Stimulated activated naive CD8-positive, alpha-beta T cell treated with anti-CD3 and anti-CD28 coated beads, Interleukin-15, Interleukin-2, amounts not matched to agents 100 U/mL and 50 U/mL, for 24 hours (primary cell): ENCODE measurements at regions not wholly inside any gene's neighbourhood (a gene's known extent, or its start where the extent isn't known, plus 50 kb on each side); places are given as distances from the start of the nearest gene placed in this dataset.

ENCODE experiments used
- ATAC-seq: fragments of 150-1000 bp; cut with Tn5 transposase; one replicate; pipeline ENCODE4 v1.10.0; 2021
- DNase-seq: peaks from one replicate; pipeline ENCODE4 v3.0.0; 2021

- no peak for ATAC-seq
- no peak for DNase-seq
Measured at GRCh38 chr21:19246018-19246417, 842.4 kb upstream of the TMPRSS15 start.

GRCh38 chr21:19256934-19257660, 853.5 kb upstream of the TMPRSS15 start:
- DNase-seq (no peak), ATAC-seq (no peak)

- ATAC-seq (no peak), DNase-seq (no peak)
Measured at GRCh38 chr21:19261731-19262376, 858.3 kb upstream of the TMPRSS15 start.

- ATAC-seq (no peak), DNase-seq (no peak)
Measured at GRCh38 chr21:19266636-19267035, 863.1 kb upstream of the TMPRSS15 start.

GRCh38 chr21:19268686-19269085, 865.1 kb upstream of the TMPRSS15 start:
- DNase-seq = no peak
- no peak for ATAC-seq

GRCh38 chr21:19275065-19275464, 871.5 kb upstream of the TMPRSS15 start:
- DNase-seq (no peak), ATAC-seq (no peak)

GRCh38 chr21:19276665-19277064, 873.1 kb upstream of the TMPRSS15 start:
- ATAC-seq (no peak), DNase-seq (no peak)

- DNase-seq (no peak), ATAC-seq (no peak)
Measured at GRCh38 chr21:19286876-19287275, 883.3 kb upstream of the TMPRSS15 start.

GRCh38 chr21:19290328-19290727, 886.7 kb upstream of the TMPRSS15 start:
- no peak for ATAC-seq
- no peak for DNase-seq

- no peak for ATAC-seq
- no peak for DNase-seq
Measured at GRCh38 chr21:19320291-19320690, 916.7 kb upstream of the TMPRSS15 start.

GRCh38 chr21:19321688-19322087, 918.1 kb upstream of the TMPRSS15 start:
- no peak for ATAC-seq

GRCh38 chr21:19322360-19322759, 918.8 kb upstream of the TMPRSS15 start:
- ATAC-seq = no peak
- DNase-seq = no peak

More at GRCh38 chr21:19321688-19322087, 918.1 kb upstream of the TMPRSS15 start:
- no peak for DNase-seq

GRCh38 chr21:19326531-19327319, 923.1 kb upstream of the TMPRSS15 start:
- ATAC-seq = no peak
- no peak for DNase-seq

GRCh38 chr21:19328954-19329353, 925.4 kb upstream of the TMPRSS15 start:
- no peak for DNase-seq
- ATAC-seq = no peak

- no peak for ATAC-seq
- DNase-seq = no peak
Measured at GRCh38 chr21:19340303-19340702, 936.7 kb upstream of the TMPRSS15 start.

GRCh38 chr21:19340954-19341353, 937.4 kb upstream of the TMPRSS15 start:
- no peak for ATAC-seq
- no peak for DNase-seq

GRCh38 chr21:19343711-19344110, 940.1 kb upstream of the TMPRSS15 start:
- DNase-seq = no peak
- ATAC-seq = no peak

GRCh38 chr21:19350286-19350685, 946.7 kb upstream of the TMPRSS15 start:
- DNase-seq (no peak), ATAC-seq (no peak)

GRCh38 chr21:19353256-19353655, 949.7 kb upstream of the TMPRSS15 start:
- ATAC-seq (no peak), DNase-seq (no peak)

- ATAC-seq (no peak), DNase-seq (no peak)
Measured at GRCh38 chr21:19368944-19369343, 965.4 kb upstream of the TMPRSS15 start.

- ATAC-seq (no peak), DNase-seq (no peak)
Measured at GRCh38 chr21:19392390-19392789, 988.8 kb upstream of the TMPRSS15 start.

- ATAC-seq = no peak
- DNase-seq = no peak
Measured at GRCh38 chr21:19400223-19400770, 996.7 kb upstream of the TMPRSS15 start.

GRCh38 chr21:19402870-19403269, 999.3 kb upstream of the TMPRSS15 start:
- no peak for DNase-seq

More at GRCh38 chr21:19402870-19403269, 999.3 kb upstream of the TMPRSS15 start:
- no peak for ATAC-seq
